ENCODE measurements at regions not wholly inside any gene's neighbourhood (a gene's known extent, or its start where the extent isn't known, plus 50 kb on each side); places are given as distances from the start of the nearest gene placed in this dataset.

DNA sequence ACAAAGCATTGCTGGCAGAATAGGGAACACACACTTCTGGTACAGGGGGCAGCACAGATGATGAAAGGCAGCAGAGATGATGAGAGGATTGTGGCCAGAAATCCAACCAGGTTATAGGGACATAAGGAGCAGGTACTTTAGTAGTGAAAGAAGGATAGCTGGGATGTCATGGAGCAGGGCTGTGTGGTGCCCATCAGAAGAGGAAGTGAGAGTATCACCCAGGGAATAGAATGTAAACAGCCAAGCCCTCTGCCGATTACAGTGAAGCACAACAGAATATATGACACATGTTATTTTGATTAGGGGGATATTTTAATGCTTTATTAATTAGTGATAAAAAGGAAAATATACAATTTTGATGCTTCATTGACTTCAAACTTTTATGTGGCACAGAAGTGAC, 883.4 kb upstream of the CDH2 start:
- WGBS, result 54% methylated on average over 1 of the region's 1 CpG
- no peak overlapping the region for H3K27ac ChIP-seq
- H3K4me3 ChIP-seq, result no peak overlapping the region
- H3K4me1 ChIP-seq, result no peaks in the 10 kb centered on the region
- H3K27me3 ChIP-seq, result no peaks in the 10 kb centered on the region
- no peak for TF ChIP-seq POLR2A (IDR thresholded peaks at IDR 0.05)
- TF ChIP-seq POLR2AphosphoS5 (IDR thresholded peaks at IDR 0.05), result no peak
- TF ChIP-seq, protein P1, sequence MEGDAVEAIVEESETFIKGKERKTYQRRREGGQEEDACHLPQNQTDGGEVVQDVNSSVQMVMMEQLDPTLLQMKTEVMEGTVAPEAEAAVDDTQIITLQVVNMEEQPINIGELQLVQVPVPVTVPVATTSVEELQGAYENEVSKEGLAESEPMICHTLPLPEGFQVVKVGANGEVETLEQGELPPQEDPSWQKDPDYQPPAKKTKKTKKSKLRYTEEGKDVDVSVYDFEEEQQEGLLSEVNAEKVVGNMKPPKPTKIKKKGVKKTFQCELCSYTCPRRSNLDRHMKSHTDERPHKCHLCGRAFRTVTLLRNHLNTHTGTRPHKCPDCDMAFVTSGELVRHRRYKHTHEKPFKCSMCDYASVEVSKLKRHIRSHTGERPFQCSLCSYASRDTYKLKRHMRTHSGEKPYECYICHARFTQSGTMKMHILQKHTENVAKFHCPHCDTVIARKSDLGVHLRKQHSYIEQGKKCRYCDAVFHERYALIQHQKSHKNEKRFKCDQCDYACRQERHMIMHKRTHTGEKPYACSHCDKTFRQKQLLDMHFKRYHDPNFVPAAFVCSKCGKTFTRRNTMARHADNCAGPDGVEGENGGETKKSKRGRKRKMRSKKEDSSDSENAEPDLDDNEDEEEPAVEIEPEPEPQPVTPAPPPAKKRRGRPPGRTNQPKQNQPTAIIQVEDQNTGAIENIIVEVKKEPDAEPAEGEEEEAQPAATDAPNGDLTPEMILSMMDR (IDR thresholded peaks at IDR 0.05), result no peak
- no peak for TF ChIP-seq EP300 (IDR thresholded peaks at IDR 0.05)
- H3K36me3 ChIP-seq, result no peaks in the 10 kb centered on the region
- DNase-seq (ENCODE audit: low spot score in 2 of 2), result no peak
- no peaks in the 10 kb centered on the region for H3K9me3 ChIP-seq

DNA sequence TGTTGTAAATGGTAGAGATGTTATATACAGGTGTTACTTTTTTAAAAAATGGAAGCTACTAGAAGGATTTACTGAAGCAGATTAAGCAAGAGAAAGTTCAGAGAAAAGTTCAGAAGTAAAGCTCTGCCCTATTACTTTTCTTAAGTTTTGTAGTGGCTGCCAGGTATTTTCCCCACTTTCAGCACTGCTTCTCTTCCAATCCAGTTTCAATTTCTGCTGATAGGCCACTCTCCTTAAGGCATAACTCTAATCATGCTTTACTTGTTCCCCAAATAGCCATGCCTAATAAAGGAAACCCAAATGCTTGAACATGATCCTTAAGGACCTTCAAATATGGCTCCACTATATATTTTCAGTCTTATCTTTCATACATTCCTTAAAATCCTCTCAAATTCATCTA, 880.8 kb upstream of the CDH2 start:
- no peak for DNase-seq (ENCODE audit: low spot score in 2 of 2)
- H3K36me3 ChIP-seq, result no peaks in the 10 kb centered on the region
- TF ChIP-seq EP300 (IDR thresholded peaks at IDR 0.05), result no peak
- TF ChIP-seq, protein P1 (IDR thresholded peaks at IDR 0.05), result no peak
- no peak for TF ChIP-seq POLR2A (IDR thresholded peaks at IDR 0.05)
- TF ChIP-seq POLR2AphosphoS5 (IDR thresholded peaks at IDR 0.05), result no peak
- H3K27ac ChIP-seq, result no peak overlapping the region
- H3K9me3 ChIP-seq, result no peaks in the 10 kb centered on the region
- H3K4me1 ChIP-seq, result no peaks in the 10 kb centered on the region
- H3K4me3 ChIP-seq, result no peak overlapping the region
- no peaks in the 10 kb centered on the region for H3K27me3 ChIP-seq

DNA sequence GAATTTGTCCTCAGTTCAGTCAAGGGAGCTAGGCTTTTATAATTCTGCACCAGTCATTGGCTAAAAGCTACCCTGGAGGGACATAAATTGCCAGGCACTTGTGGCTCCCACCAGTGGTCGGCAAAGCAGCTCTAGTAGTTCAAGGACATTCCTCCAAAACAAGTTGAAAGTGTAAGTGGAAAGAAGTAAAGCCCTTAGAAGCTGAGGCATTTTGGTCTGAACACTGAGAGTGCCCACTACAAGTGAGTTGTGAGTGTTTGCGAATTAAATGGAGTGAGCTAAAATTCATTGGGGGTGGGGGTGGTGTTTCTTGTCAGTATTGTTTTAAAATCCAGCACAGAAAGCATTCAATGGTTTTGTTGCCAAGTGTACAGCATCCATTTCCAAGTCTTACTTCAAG, 879.9 kb upstream of the CDH2 start:
- TF ChIP-seq POLR2AphosphoS5 (IDR thresholded peaks at IDR 0.05) (no peak), POLR2A (IDR thresholded peaks at IDR 0.05) (no peak), EP300 (IDR thresholded peaks at IDR 0.05) (no peak)
- TF ChIP-seq, protein P1 (IDR thresholded peaks at IDR 0.05), result no peak
- DNase-seq (ENCODE audit: low spot score in 2 of 2), result no peak
- no peak overlapping the region for H3K4me3 ChIP-seq
- no peaks in the 10 kb centered on the region for H3K4me1 ChIP-seq
- no peaks in the 10 kb centered on the region for H3K9me3 ChIP-seq
- 79% methylated on average over 2 of the region's 2 CpGs for WGBS
- H3K27me3 ChIP-seq, result no peaks in the 10 kb centered on the region
- no peaks in the 10 kb centered on the region for H3K36me3 ChIP-seq
- H3K27ac ChIP-seq, result no peak overlapping the region

DNA sequence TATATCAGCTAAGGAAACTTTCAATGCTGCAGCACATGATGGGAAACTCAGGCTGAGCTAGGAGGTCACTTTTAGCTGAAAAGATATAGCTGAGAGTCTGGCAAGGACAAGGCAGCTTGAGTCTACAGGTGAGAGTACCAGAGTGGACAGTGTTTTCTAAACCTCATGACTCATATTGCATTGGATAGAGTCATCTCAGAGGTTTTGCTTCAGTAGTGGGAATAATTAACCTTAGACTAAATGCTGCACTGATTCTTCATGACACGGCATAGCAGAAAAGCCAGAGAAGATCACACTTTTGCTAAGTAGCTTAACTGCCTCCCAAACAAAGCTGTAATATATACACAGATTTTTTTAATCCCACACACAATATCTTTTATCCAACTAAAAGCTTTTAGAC, 865.0 kb upstream of the CDH2 start:
- no peak for DNase-seq (ENCODE audit: low spot score in 2 of 2)
- Histone ChIP-seq H3K36me3 (no peaks in the 10 kb centered on the region), H3K9me3 (no peaks in the 10 kb centered on the region), H3K27me3 (no peaks in the 10 kb centered on the region), H3K4me3 (no peak overlapping the region), H3K4me1 (no peaks in the 10 kb centered on the region), H3K27ac (no peak overlapping the region)
- WGBS, result 91% methylated on average over 1 of the region's 1 CpG
- TF ChIP-seq, protein P1 (IDR thresholded peaks at IDR 0.05), result no peak
- TF ChIP-seq POLR2A (IDR thresholded peaks at IDR 0.05) (no peak), EP300 (IDR thresholded peaks at IDR 0.05) (no peak), POLR2AphosphoS5 (IDR thresholded peaks at IDR 0.05) (no peak)

DNA sequence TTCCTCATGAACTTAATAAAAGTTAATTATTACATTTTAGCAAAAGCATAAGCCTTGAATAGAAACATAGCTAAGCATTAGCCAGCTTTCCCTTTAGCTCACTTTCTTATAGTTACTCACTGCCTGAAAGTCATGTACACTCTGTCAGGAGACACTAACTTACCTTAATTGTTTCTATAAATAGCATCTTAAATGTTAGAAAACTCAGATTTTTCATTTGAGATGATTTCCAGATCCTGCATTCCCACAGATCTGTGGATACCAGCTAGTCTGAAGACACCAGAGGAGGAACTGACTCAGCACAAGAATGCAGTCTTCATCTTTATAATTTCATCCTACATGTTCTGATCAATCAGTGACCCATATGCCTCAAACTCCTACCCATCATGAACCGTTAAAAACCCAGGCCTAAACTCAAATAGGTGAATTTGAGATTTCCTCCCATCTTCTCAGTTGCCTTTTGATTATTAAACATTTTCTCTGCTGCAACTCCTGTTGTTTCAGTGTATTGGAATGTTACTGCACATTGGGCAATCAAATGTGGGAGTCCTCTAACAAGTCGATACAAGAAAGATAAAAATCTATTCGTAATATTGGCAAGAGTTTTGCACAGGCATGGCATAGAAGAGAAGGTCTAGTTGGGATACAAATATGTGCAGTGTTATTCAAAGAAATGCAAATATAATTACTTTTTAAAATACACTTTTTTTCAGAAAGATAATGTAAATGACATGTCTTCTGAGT, 857.4 kb upstream of the CDH2 start:
- Histone ChIP-seq H3K4me1 (no peaks in the 10 kb centered on the region), H3K27ac (no peak overlapping the region), H3K36me3 (no peaks in the 10 kb centered on the region), H3K9me3 (no peaks in the 10 kb centered on the region), H3K4me3 (no peak overlapping the region), H3K27me3 (no peaks in the 10 kb centered on the region)
- DNase-seq (ENCODE audit: low spot score in 2 of 2), result no peak
- WGBS, result 51% methylated on average over 3 of the region's 3 CpGs
- TF ChIP-seq POLR2A (IDR thresholded peaks at IDR 0.05) (no peak), EP300 (IDR thresholded peaks at IDR 0.05) (no peak), POLR2AphosphoS5 (IDR thresholded peaks at IDR 0.05) (no peak)
- TF ChIP-seq, protein P1 (IDR thresholded peaks at IDR 0.05), result no peak
